Eye (tissue), 1 donor: ENCODE measurements at regions not wholly inside any gene's neighbourhood (a gene's known extent, or its start where the extent isn't known, plus 50 kb on each side); places are given as distances from the start of the nearest gene placed in this dataset.
"Not testable (repeated sequence)": the region's sequence is repeated elsewhere in the genome, so short reads cannot be mapped to it uniquely, and the experiment has no call there.

Experiments used
- DNase-seq: peaks from one replicate; pipeline ENCODE4 v3.0.0-alpha.2; 2015

DNA sequence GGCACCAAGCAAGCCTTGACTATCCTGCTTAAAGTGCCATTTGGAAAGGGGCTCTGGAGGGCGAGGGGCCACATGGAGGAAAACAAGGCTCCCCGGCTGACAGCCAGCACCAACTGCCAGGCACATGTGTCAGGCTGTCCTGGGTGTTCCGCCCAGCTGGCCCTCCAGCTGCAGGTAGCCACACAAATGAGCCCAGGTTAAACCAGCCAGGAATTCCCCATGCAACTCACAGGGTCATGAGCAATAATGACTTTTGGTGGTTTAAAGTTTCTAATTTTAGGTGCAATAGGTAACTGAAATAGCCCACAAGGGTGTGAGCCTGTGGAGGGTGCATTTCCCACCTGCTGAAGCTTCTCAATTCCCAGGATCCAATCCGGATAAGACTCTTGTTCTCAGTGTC lies 58.9 kb upstream of the EEF2KMT start:
- DNase-seq: not testable (repeated sequence)

DNA sequence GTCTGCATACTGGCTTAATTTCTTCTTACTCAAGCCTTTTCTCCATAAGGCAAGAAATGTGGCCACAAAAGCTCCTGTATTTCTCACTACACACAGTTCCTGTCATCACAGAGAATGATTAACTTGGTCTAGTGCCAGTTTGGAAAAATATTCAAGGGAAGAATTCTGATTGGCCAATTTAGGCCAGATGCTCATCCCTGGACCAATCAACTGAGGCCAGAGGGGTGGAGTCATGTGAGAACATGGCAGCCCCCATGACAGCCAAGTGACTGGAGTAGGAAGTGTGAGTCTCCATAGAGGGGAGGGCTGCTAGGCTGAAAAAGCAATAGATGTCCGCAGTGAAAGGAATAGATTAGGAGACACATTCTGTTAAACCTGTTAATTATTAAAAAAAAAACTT lies 56.4 kb upstream of the EEF2KMT start:
- not testable (repeated sequence) for DNase-seq

DNA sequence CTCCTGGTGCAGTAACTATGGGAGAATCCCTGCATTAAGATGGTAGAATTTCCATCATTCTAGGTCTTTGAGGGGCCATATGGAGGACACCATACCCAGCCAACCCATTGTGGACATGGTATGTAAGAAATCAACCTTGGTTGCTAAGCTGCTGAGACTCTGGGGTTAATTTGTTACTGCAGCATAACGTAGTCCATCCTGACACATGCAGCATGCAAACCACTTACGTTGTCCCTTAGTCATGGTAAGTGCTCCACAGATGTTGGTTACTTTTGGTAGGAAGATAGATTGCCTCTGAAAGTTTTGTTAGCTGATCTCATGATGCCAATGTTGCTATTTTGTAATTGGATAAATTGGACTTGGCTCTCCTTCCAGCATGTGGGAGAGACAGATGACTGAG lies 53.8 kb upstream of the EEF2KMT start:
- DNase-seq: not testable (repeated sequence)
